Breast epithelium (tissue), 3 donors: ENCODE measurements at regions not wholly inside any gene's neighbourhood (a gene's known extent, or its start where the extent isn't known, plus 50 kb on each side); places are given as distances from the start of the nearest gene placed in this dataset.

Source experiments
- CTCF ChIP-seq, 3 donors: fragments of 450-650 bp; IDR thresholded peaks; one replicate each; pipeline ENCODE4 v1.5.1; 2016 to 2017; ENCODE audit warnings: antibody characterized with exemption in 3 of 3, mild to moderate bottlenecking in 3 of 3, moderate library complexity in 3 of 3
- POLR2A ChIP-seq: fragments of 450-650 bp; IDR thresholded peaks from one replicate; pipeline ENCODE4 v1.6.1; 2016; ENCODE audit warnings: antibody characterized with exemption, mild to moderate bottlenecking, moderate library complexity
- POLR2AphosphoS5 ChIP-seq, 3 donors: sonication (generic); formaldehyde crosslinking; IDR thresholded peaks; one replicate each; pipeline ENCODE4 v1.6.1; 2017; ENCODE audit warnings: antibody characterized with exemption in 3 of 3

DNA sequence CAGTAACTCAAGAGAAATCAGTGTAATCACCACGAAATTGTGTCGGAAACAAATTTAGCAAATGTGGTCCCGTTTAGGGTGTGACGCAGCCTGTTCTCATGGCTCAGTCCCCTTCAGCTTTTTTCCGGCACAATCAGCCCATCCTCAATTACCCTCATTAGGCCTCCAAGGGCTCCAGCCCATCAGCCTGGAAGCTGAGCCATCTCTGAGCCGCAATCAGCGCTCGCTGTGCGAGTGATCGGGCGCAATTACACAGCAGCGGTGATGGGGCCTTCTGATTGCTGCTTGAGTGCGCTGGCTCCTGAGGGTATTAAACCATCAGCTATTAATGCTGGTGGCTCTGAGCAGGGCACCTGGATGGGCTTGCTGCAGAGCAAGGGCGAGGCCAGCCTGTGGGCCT lies 55.6 kb downstream of the PLXNA1 start:
- TF ChIP-seq POLR2AphosphoS5 (IDR thresholded peaks at IDR 0.05) (no peak), POLR2A (no peak), CTCF (IDR thresholded peaks at IDR 0.05) (no peak)
